PC-3 (cell line): ENCODE measurements at regions not wholly inside any gene's neighbourhood (a gene's known extent, or its start where the extent isn't known, plus 50 kb on each side); places are given as distances from the start of the nearest gene placed in this dataset.

Source experiments
- ATAC-seq: fragments of 200-7000 bp; cut with Tn5 transposase; 2 replicates; pipeline ENCODE4 v1.9.1; 2020; ENCODE audit warnings: mild to moderate bottlenecking, moderate library complexity
- BruUV-seq: library from RNA; stranded (reverse); fragments of 400-500 nt; replicated peaks from 2 replicates; lab custom pipeline; 2021; lab: Mats Ljungman, UMichigan
- CTCF ChIA-PET: fragments of 300-600 bp; sonication (Branson Sonifier 250); formaldehyde crosslinking; loops from one replicate; lab custom pipeline; 2022; ENCODE audit warnings: antibody characterized with exemption; lab: Charles Lee
- POLR2A ChIA-PET: fragments of 300-600 bp; sonication (Branson Sonifier 250); formaldehyde crosslinking; loops from one replicate; lab custom pipeline; 2022; ENCODE audit warnings: antibody characterized with exemption; ENCODE audit not compliant: unreplicated experiment; lab: Charles Lee
- DNase-seq: peaks from one replicate; pipeline ENCODE4 v3.0.0-alpha.2; 2015
- H2AFZ ChIP-seq: fragments of 300-600 bp; sonication (generic); 2 replicates; pipeline ENCODE4 v1.6.0; 2016; ENCODE audit warnings: antibody characterized with exemption, low read length
- H3F3A ChIP-seq: fragments of 300-600 bp; sonication (generic); one replicate; pipeline ENCODE4 v1.6.0; 2017; ENCODE audit warnings: antibody characterized with exemption, low read length, control low read depth, mild to moderate bottlenecking; ENCODE audit not compliant: unreplicated experiment
- H3K27ac ChIP-seq: fragments of 300-600 bp; sonication (generic); 2 replicates; pipeline ENCODE4 v1.5.1; 2016; ENCODE audit warnings: mild to moderate bottlenecking, low read length
- H3K27me3 ChIP-seq: fragments of 300-600 bp; sonication (generic); 2 replicates; pipeline ENCODE4 v1.6.1; 2016; ENCODE audit warnings: low read length, mixed read lengths
- H3K36me3 ChIP-seq: fragments of 300-600 bp; sonication (generic); 2 replicates; pipeline ENCODE4 v1.6.1; 2016; ENCODE audit warnings: low read depth, mixed run types, low read length, mixed read lengths
- H3K4me1 ChIP-seq: fragments of 300-600 bp; sonication (generic); 2 replicates; pipeline ENCODE4 v1.5.1; 2016; ENCODE audit warnings: low read length; ENCODE audit not compliant: insufficient read depth
- H3K4me2 ChIP-seq: fragments of 300-600 bp; sonication (generic); 2 replicates; pipeline ENCODE4 v1.6.0; 2016; ENCODE audit warnings: low read length
- H3K4me3 ChIP-seq: fragments of 300-600 bp; sonication (generic); 2 replicates; pipeline ENCODE4 v1.5.1; 2016; ENCODE audit warnings: mild to moderate bottlenecking, low read length, mixed read lengths
- H3K79me2 ChIP-seq: fragments of 300-600 bp; sonication (generic); 2 replicates; pipeline ENCODE4 v1.6.1; 2017; ENCODE audit warnings: low read length, mixed read lengths
- H3K9ac ChIP-seq: fragments of 300-600 bp; sonication (generic); 2 replicates; pipeline ENCODE4 v1.6.0; 2016; ENCODE audit warnings: mild to moderate bottlenecking, low read length
- H3K9me2 ChIP-seq: fragments of 300-600 bp; sonication (generic); replicated peaks from 2 replicates; pipeline ENCODE4 v1.6.1; 2016; ENCODE audit warnings: mixed run types, low read length, mixed read lengths
- H3K9me3 ChIP-seq: fragments of 300-600 bp; sonication (generic); 2 replicates; pipeline ENCODE4 v1.6.1; 2016; ENCODE audit warnings: low read length, mixed read lengths
- H4K20me1 ChIP-seq: fragments of 300-600 bp; sonication (generic); 2 replicates; pipeline ENCODE4 v1.6.1; 2016; ENCODE audit warnings: low read length, mixed read lengths
- CTCF ChIP-seq: fragments of 300-600 bp; sonication (generic); conservative IDR thresholded peaks from 2 replicates; pipeline ENCODE4 v1.5.1; 2017; ENCODE audit warnings: antibody characterized with exemption, low read depth, mild to moderate bottlenecking, low read length
- EZH2 ChIP-seq: fragments of 300-600 bp; sonication (generic); IDR thresholded peaks from one replicate; pipeline ENCODE4 v1.6.1; 2017; ENCODE audit warnings: antibody characterized with exemption, mild to moderate bottlenecking, low read length; ENCODE audit not compliant: unreplicated experiment
- EZH2phosphoT487 ChIP-seq: fragments of 300-600 bp; sonication (generic); IDR thresholded peaks from 2 replicates; pipeline ENCODE4 v1.6.1; 2018; ENCODE audit warnings: mild to moderate bottlenecking, antibody characterized with exemption, low read length, borderline replicate concordance
- intact Hi-C: fragments of 100-400 bp; cut with micrococcal nuclease; formaldehyde crosslinking; loops from 2 replicates; pipeline ENCODE4 v1.9.0; 2023

DNA sequence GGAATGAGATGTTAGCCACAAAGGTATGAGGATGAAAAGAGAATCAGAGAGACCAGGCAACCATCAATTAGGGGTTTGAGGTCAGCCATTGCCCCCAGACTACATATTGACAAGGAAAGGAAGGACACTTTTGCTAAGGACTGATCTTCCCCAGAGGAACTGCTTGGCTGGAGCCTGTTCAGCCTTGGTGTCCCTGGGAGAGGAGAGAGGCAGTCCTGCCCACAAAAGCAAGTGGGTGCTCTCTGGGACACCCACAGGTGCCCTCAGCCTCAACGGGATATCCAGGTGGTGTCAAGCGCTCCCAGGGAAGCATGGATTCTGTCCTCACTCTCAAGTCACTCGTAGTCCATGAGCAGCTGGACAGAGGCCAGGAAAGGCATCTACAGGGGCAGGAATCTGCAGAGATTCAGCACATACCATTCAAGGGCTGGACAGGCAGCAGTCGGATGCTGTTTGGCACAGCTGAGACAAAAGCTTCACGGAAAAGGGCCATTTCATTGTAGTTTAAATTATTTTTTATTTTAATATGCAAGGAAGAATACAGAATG, 166.2 kb downstream of the UACA start:
- BruUV-seq = no TSS peak
- H3K4me3 ChIP-seq = no peak overlapping the region

DNA sequence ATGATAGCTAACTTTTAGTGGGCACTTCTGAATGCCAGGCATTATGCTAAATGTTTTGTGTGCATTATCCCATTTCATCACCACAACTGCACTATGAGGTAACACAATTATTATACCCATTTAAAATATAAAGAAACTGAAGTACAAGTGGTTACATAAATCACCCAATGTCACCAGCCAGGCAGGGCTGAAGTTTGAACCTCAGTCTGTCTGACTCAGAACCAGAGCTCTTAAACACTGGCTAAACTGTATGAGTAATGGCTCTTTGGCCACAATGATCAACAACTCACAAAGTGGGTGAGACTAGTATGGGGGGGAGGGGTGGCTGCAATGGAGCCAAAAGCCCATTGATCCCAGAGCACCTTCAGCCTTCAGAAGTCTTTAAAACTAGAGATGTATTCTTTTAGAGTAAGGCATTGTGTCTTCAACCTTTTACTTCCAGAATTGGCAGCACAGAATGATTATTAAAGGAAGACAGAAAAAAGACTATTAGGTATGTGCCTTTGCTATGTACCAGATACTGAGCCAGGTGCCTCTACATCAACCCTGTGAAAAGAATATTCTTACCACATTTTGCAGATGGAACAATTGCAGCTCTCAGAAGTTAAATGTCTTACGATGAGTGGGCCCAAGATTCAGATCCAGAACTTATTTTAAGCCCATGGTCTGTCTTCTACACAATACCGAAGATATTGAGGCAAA, 166.9 kb downstream of the UACA start:
- no peaks in the 10 kb centered on the region for H3K36me3 ChIP-seq
- no peak overlapping the region for H2AFZ ChIP-seq
- H3K4me3 ChIP-seq = no peak overlapping the region
- H3K27ac ChIP-seq = peak overlapping the region; percentile 46
- ChIA-PET POLR2A (no interaction called here), CTCF (interaction anchor here (0.5 kb wide), 1 partner anchor 290 kb away, joined by 3 read pairs; no protein-coding TSS in a partner anchor)
- BruUV-seq = no TSS peak
- 0 out of 2 replicates have a peak, but pooled peaks cover 6% of the 10 kb centered on the region for H3K9me3 ChIP-seq
- H3F3A ChIP-seq = no peaks in the 10 kb centered on the region
- H3K4me2 ChIP-seq = peak overlapping the region; percentile 49
- peaks cover 20% of the 10 kb centered on the region for H3K4me1 ChIP-seq
- H3K9ac ChIP-seq = no peak overlapping the region
- intact Hi-C loops = no loop called here
- H3K79me2 ChIP-seq = no peaks in the 10 kb centered on the region
- no peaks in the 10 kb centered on the region for H3K9me2 ChIP-seq
- H3K27me3 ChIP-seq = no peaks in the 10 kb centered on the region
- H4K20me1 ChIP-seq = no peaks in the 10 kb centered on the region
- ATAC-seq (peak; percentile 99), DNase-seq (peak; percentile 91)
- TF ChIP-seq EZH2 = no peak
- no peak for TF ChIP-seq CTCF
- no peak for TF ChIP-seq EZH2phosphoT487

More for the DNA sequence above, 166.2 kb downstream of the UACA start:
- H3K9ac ChIP-seq = no peak overlapping the region
- peak overlapping the region; percentile 49 for H3K4me2 ChIP-seq
- H3K9me3 ChIP-seq = 0 out of 2 replicates have a peak, but pooled peaks cover 6% of the 10 kb centered on the region
- H3K27me3 ChIP-seq = no peaks in the 10 kb centered on the region
- H2AFZ ChIP-seq = no peak overlapping the region
- no peak for TF ChIP-seq CTCF
- no peak for TF ChIP-seq EZH2
- no peak for TF ChIP-seq EZH2phosphoT487
- no peaks in the 10 kb centered on the region for H3K9me2 ChIP-seq
- H3K27ac ChIP-seq = no peak overlapping the region
- H3K4me1 ChIP-seq = peaks cover 20% of the 10 kb centered on the region
- intact Hi-C loops = no loop called here
- ChIA-PET CTCF (no interaction called here), POLR2A (no interaction called here)
- DNase-seq = peak; percentile 65
- H3K79me2 ChIP-seq = no peaks in the 10 kb centered on the region
- no peaks in the 10 kb centered on the region for H3F3A ChIP-seq
- H4K20me1 ChIP-seq = no peaks in the 10 kb centered on the region
- no peaks in the 10 kb centered on the region for H3K36me3 ChIP-seq
- peak; percentile 40 for ATAC-seq

GRCh38 chr15:70593795-70594194, 169.6 kb downstream of the UACA start:
- POLR2A ChIA-PET = no interaction called here
- H3K27me3 ChIP-seq = no peaks in the 10 kb centered on the region
- no peak for DNase-seq
- peaks cover 20% of the 10 kb centered on the region for H3K4me1 ChIP-seq
- intact Hi-C loops = no loop called here
- H2AFZ ChIP-seq = no peak overlapping the region
- ATAC-seq = no peak
- H4K20me1 ChIP-seq = no peaks in the 10 kb centered on the region
- no peak overlapping the region for H3K27ac ChIP-seq
- H3K9me3 ChIP-seq = 0 out of 2 replicates have a peak, but pooled peaks cover 6% of the 10 kb centered on the region
- no peaks in the 10 kb centered on the region for H3K36me3 ChIP-seq
- no peak overlapping the region for H3K9ac ChIP-seq
- no peaks in the 10 kb centered on the region for H3K9me2 ChIP-seq
- no TSS peak for BruUV-seq
- no peaks in the 10 kb centered on the region for H3F3A ChIP-seq
- H3K4me3 ChIP-seq = no peak overlapping the region
- CTCF ChIA-PET = no interaction called here
- no peaks in the 10 kb centered on the region for H3K79me2 ChIP-seq
- TF ChIP-seq CTCF = no peak
- no peak for TF ChIP-seq EZH2
- H3K4me2 ChIP-seq = no peak overlapping the region
